Spleen (tissue), 7 donors: ENCODE measurements at regions not wholly inside any gene's neighbourhood (a gene's known extent, or its start where the extent isn't known, plus 50 kb on each side); places are given as distances from the start of the nearest gene placed in this dataset.

ENCODE experiments used
- CTCF ChIP-seq, 11 experiments: fragments of 200-600 bp in 7 of 11; fragments of 450-650 bp in 4 of 11; sonication (generic) in 4 of 11; IDR thresholded peaks in 8 of 11; conservative IDR thresholded peaks in 3 of 11; 1 replicate in 7 of 11; 2 replicates in 4 of 11; pipeline versions ENCODE4 v1.4.0 to v1.8.0; 2016 to 2021; ENCODE audit warnings: antibody characterized with exemption in 11 of 11, inconsistent platforms in 4 of 11, mild to moderate bottlenecking in 1 of 11
- POLR2A ChIP-seq, 3 donors: fragments of 450-650 bp; IDR thresholded peaks; one replicate each; pipeline ENCODE4 v1.5.1; 2017; ENCODE audit warnings: antibody characterized with exemption in 3 of 3, mild to moderate bottlenecking in 1 of 3
- POLR2AphosphoS5 ChIP-seq, 3 donors: sonication (generic); formaldehyde crosslinking; IDR thresholded peaks; one replicate each; pipeline ENCODE4 v1.5.1; 2017; ENCODE audit warnings: antibody characterized with exemption in 3 of 3
- donor health status: DM: no; HTN: no; CAD: no; lungs with moderate emphysema.
- donor health status: DM: no; HTN: no; CAD: no.
- donor health status: DM: no; HTN: no; CAD: no.

GRCh38 chr1:4221107-4221506, 321.0 kb upstream of the C1orf174 start:
- TF ChIP-seq POLR2AphosphoS5 (IDR thresholded peaks at IDR 0.05) (no peak), CTCF (IDR thresholded peaks at IDR 0.05 in 8 of 11, conservative IDR thresholded peaks at IDR 0.05 in 3 of 11) (no peak), POLR2A (IDR thresholded peaks at IDR 0.05) (no peak)
